IPS-20b (cell line): ENCODE measurements at regions not wholly inside any gene's neighbourhood (a gene's known extent, or its start where the extent isn't known, plus 50 kb on each side); places are given as distances from the start of the nearest gene placed in this dataset.

Experiments used
- H3K27ac ChIP-seq: one replicate; pipeline ENCODE4 v1.5.1; 2013; ENCODE audit warnings: low read length
- H3K27me3 ChIP-seq: 2 replicates; pipeline ENCODE4 v1.6.1; 2013; ENCODE audit warnings: mild to moderate bottlenecking, low read length, inconsistent platforms; ENCODE audit not compliant: insufficient read depth
- H3K36me3 ChIP-seq: 2 replicates; pipeline ENCODE4 v1.6.1; 2013; ENCODE audit warnings: low read depth, mild to moderate bottlenecking, inconsistent platforms, low read length, moderate library complexity; ENCODE audit not compliant: insufficient read depth
- H3K4me1 ChIP-seq: 2 replicates; pipeline ENCODE4 v1.6.1; 2013; ENCODE audit warnings: mild to moderate bottlenecking, control low read depth, inconsistent platforms, low read length, moderate library complexity; ENCODE audit not compliant: insufficient read depth
- H3K4me3 ChIP-seq: 2 replicates; pipeline ENCODE4 v1.5.1; 2013; ENCODE audit warnings: mild to moderate bottlenecking, low read length, inconsistent platforms
- H3K9ac ChIP-seq: 2 replicates; pipeline ENCODE4 v1.6.1; 2013; ENCODE audit warnings: low read depth, mild to moderate bottlenecking, inconsistent platforms, low read length, moderate library complexity
- H3K9me3 ChIP-seq: 2 replicates; pipeline ENCODE4 v1.6.1; 2013; ENCODE audit warnings: mild to moderate bottlenecking, low read depth, low read length, inconsistent platforms; ENCODE audit not compliant: insufficient read depth

GRCh38 chr22:22400964-22401363 lies 107.6 kb downstream of the ZNF280B start:
- no peaks in the 10 kb centered on the region for H3K4me1 ChIP-seq
- H3K36me3 ChIP-seq: no peaks in the 10 kb centered on the region
- H3K9ac ChIP-seq: no peak overlapping the region
- peaks cover 100% of the 10 kb centered on the region for H3K27me3 ChIP-seq
- H3K4me3 ChIP-seq: no peak overlapping the region
- H3K9me3 ChIP-seq: no peaks in the 10 kb centered on the region
- H3K27ac ChIP-seq: no peak overlapping the region

- no peak overlapping the region for H3K9ac ChIP-seq
- H3K4me3 ChIP-seq: no peak overlapping the region
- H3K4me1 ChIP-seq: no peaks in the 10 kb centered on the region
- H3K36me3 ChIP-seq: no peaks in the 10 kb centered on the region
- no peaks in the 10 kb centered on the region for H3K9me3 ChIP-seq
- peaks cover 100% of the 10 kb centered on the region for H3K27me3 ChIP-seq
- no peak overlapping the region for H3K27ac ChIP-seq
Observed at GRCh38 chr22:22401381-22401780, 107.2 kb downstream of the ZNF280B start.

- no peaks in the 10 kb centered on the region for H3K4me1 ChIP-seq
- H3K9ac ChIP-seq: no peak overlapping the region
- H3K36me3 ChIP-seq: no peaks in the 10 kb centered on the region
- H3K9me3 ChIP-seq: no peaks in the 10 kb centered on the region
- no peak overlapping the region for H3K27ac ChIP-seq
- H3K4me3 ChIP-seq: no peak overlapping the region
- peaks cover 100% of the 10 kb centered on the region for H3K27me3 ChIP-seq
Observed at GRCh38 chr22:22403306-22403705, 105.2 kb downstream of the ZNF280B start.

- no peak overlapping the region for H3K9ac ChIP-seq
- H3K36me3 ChIP-seq: no peaks in the 10 kb centered on the region
- H3K4me3 ChIP-seq: no peak overlapping the region
- H3K27ac ChIP-seq: no peak overlapping the region
- peaks cover 100% of the 10 kb centered on the region for H3K27me3 ChIP-seq
- H3K4me1 ChIP-seq: no peaks in the 10 kb centered on the region
- H3K9me3 ChIP-seq: no peaks in the 10 kb centered on the region
Observed at GRCh38 chr22:22403771-22404170, 104.8 kb downstream of the ZNF280B start.

GRCh38 chr22:22404598-22405284 lies 103.8 kb downstream of the ZNF280B start:
- no peaks in the 10 kb centered on the region for H3K36me3 ChIP-seq
- peaks cover 100% of the 10 kb centered on the region for H3K27me3 ChIP-seq
- H3K9me3 ChIP-seq: no peaks in the 10 kb centered on the region
- no peak overlapping the region for H3K27ac ChIP-seq
- no peaks in the 10 kb centered on the region for H3K4me1 ChIP-seq
- H3K9ac ChIP-seq: no peak overlapping the region
- H3K4me3 ChIP-seq: no peak overlapping the region

- no peaks in the 10 kb centered on the region for H3K36me3 ChIP-seq
- H3K4me3 ChIP-seq: no peak overlapping the region
- H3K27me3 ChIP-seq: peaks cover 100% of the 10 kb centered on the region
- no peaks in the 10 kb centered on the region for H3K4me1 ChIP-seq
- H3K27ac ChIP-seq: no peak overlapping the region
- H3K9ac ChIP-seq: no peak overlapping the region
- no peaks in the 10 kb centered on the region for H3K9me3 ChIP-seq
Observed at GRCh38 chr22:22406445-22407027, 102.0 kb downstream of the ZNF280B start.

- Histone ChIP-seq H3K27me3 (peaks cover 100% of the 10 kb centered on the region), H3K9me3 (no peaks in the 10 kb centered on the region), H3K9ac (no peak overlapping the region), H3K27ac (no peak overlapping the region), H3K4me3 (no peak overlapping the region), H3K4me1 (no peaks in the 10 kb centered on the region), H3K36me3 (no peaks in the 10 kb centered on the region)
Observed at GRCh38 chr22:22407061-22407460, 101.5 kb downstream of the ZNF280B start.

- no peak overlapping the region for H3K4me3 ChIP-seq
- no peak overlapping the region for H3K9ac ChIP-seq
- peaks cover 100% of the 10 kb centered on the region for H3K27me3 ChIP-seq
- no peak overlapping the region for H3K27ac ChIP-seq
- no peaks in the 10 kb centered on the region for H3K36me3 ChIP-seq
- H3K4me1 ChIP-seq: no peaks in the 10 kb centered on the region
- 0 out of 2 replicates have a peak, but pooled peaks cover 7% of the 10 kb centered on the region for H3K9me3 ChIP-seq
Observed at GRCh38 chr22:22408269-22408668, 100.3 kb downstream of the ZNF280B start.

GRCh38 chr22:22408731-22409696 lies 99.5 kb downstream of the ZNF280B start:
- Histone ChIP-seq H3K9me3 (0 out of 2 replicates have a peak, but pooled peaks cover 7% of the 10 kb centered on the region), H3K27me3 (peaks cover 100% of the 10 kb centered on the region), H3K36me3 (no peaks in the 10 kb centered on the region), H3K4me1 (no peaks in the 10 kb centered on the region), H3K4me3 (no peak overlapping the region), H3K27ac (no peak overlapping the region), H3K9ac (no peak overlapping the region)

- H3K27ac ChIP-seq: no peak overlapping the region
- no peak overlapping the region for H3K9ac ChIP-seq
Observed at GRCh38 chr22:22410121-22410520, 98.4 kb downstream of the ZNF280B start.

GRCh38 chr22:22410677-22411076 lies 97.9 kb downstream of the ZNF280B start:
- Histone ChIP-seq H3K4me1 (no peaks in the 10 kb centered on the region), H3K27ac (no peak overlapping the region), H3K9ac (no peak overlapping the region), H3K27me3 (peaks cover 100% of the 10 kb centered on the region), H3K4me3 (no peak overlapping the region), H3K9me3 (0 out of 2 replicates have a peak, but pooled peaks cover 7% of the 10 kb centered on the region), H3K36me3 (no peaks in the 10 kb centered on the region)

More at GRCh38 chr22:22410121-22410520, 98.4 kb downstream of the ZNF280B start:
- Histone ChIP-seq H3K36me3 (no peaks in the 10 kb centered on the region), H3K4me3 (no peak overlapping the region), H3K9me3 (0 out of 2 replicates have a peak, but pooled peaks cover 7% of the 10 kb centered on the region), H3K27me3 (peaks cover 100% of the 10 kb centered on the region), H3K4me1 (no peaks in the 10 kb centered on the region)
